ENCODE measurements at regions not wholly inside any gene's neighbourhood (a gene's known extent, or its start where the extent isn't known, plus 50 kb on each side); places are given as distances from the start of the nearest gene placed in this dataset.

- Histone ChIP-seq H3K27me3 (ENCODE audit: control insufficient read depth, insufficient read depth, low read length) (no peaks in the 10 kb centered on the region), H3K79me2 (ENCODE audit: control insufficient read depth, insufficient read depth, low read length) (no peaks in the 10 kb centered on the region), H3K27ac (ENCODE audit: insufficient read depth, low read length) (no peak overlapping the region), H2AFZ (ENCODE audit: low read length) (no peak overlapping the region), H3K9me3 (ENCODE audit: control insufficient read depth, insufficient read depth, low read depth, low read length) (no peaks in the 10 kb centered on the region), H3K9ac (ENCODE audit: insufficient read depth, low read length) (no peak overlapping the region), H3K4me3 (replicated peaks in 1 of 4; ENCODE audit: control extremely low read depth in 1 of 4, insufficient read depth in 1 of 4, low read depth in 3 of 4, low read length in 4 of 4) (no peak overlapping the region), H3K36me3 (ENCODE audit: control insufficient read depth, insufficient read depth, low read length) (no peaks in the 10 kb centered on the region), H4K20me1 (ENCODE audit: control insufficient read depth, extremely low read depth, insufficient read depth, low read length) (no peaks in the 10 kb centered on the region), H3K4me1 (ENCODE audit: control insufficient read depth, extremely low read depth, insufficient read depth, low read length) (no peaks in the 10 kb centered on the region), H3K4me2 (ENCODE audit: extremely low read depth, insufficient read depth, low read length) (no peak overlapping the region)
- no peak for DNase-seq (ENCODE audit: low read depth in 2 of 2)
- TF ChIP-seq CTCF (conservative IDR thresholded peaks at IDR 0.05 in 1 of 2, IDR thresholded peaks at IDR 0.05 in 1 of 2; ENCODE audit: low read depth in 1 of 2, low read length in 2 of 2) (no peak), EZH2 (IDR thresholded peaks at IDR 0.05; ENCODE audit: low read length, missing control alignments) (no peak)
Observed at GRCh38 chr2:185663811-185664210, 74.8 kb upstream of the FSIP2 start.

- no peak overlapping the region for H3K4me2 ChIP-seq (ENCODE audit: extremely low read depth, insufficient read depth, low read length)
- TF ChIP-seq CTCF (conservative IDR thresholded peaks at IDR 0.05 in 1 of 2, IDR thresholded peaks at IDR 0.05 in 1 of 2; ENCODE audit: low read depth in 1 of 2, low read length in 2 of 2) (no peak), EZH2 (IDR thresholded peaks at IDR 0.05; ENCODE audit: low read length, missing control alignments) (no peak)
- no peak overlapping the region for H2AFZ ChIP-seq (ENCODE audit: low read length)
- H4K20me1 ChIP-seq (ENCODE audit: control insufficient read depth, extremely low read depth, insufficient read depth, low read length), result no peaks in the 10 kb centered on the region
- no peak overlapping the region for H3K4me3 ChIP-seq (replicated peaks in 1 of 4; ENCODE audit: control extremely low read depth in 1 of 4, insufficient read depth in 1 of 4, low read depth in 3 of 4, low read length in 4 of 4)
- no peak overlapping the region for H3K27ac ChIP-seq (ENCODE audit: insufficient read depth, low read length)
- no peaks in the 10 kb centered on the region for H3K4me1 ChIP-seq (ENCODE audit: control insufficient read depth, extremely low read depth, insufficient read depth, low read length)
- no peak for DNase-seq (ENCODE audit: low read depth in 2 of 2)
- H3K79me2 ChIP-seq (ENCODE audit: control insufficient read depth, insufficient read depth, low read length), result no peaks in the 10 kb centered on the region
- no peaks in the 10 kb centered on the region for H3K27me3 ChIP-seq (ENCODE audit: control insufficient read depth, insufficient read depth, low read length)
- no peaks in the 10 kb centered on the region for H3K9me3 ChIP-seq (ENCODE audit: control insufficient read depth, insufficient read depth, low read depth, low read length)
- H3K36me3 ChIP-seq (ENCODE audit: control insufficient read depth, insufficient read depth, low read length), result no peaks in the 10 kb centered on the region
- no peak overlapping the region for H3K9ac ChIP-seq (ENCODE audit: insufficient read depth, low read length)
Observed at GRCh38 chr2:185664384-185664783, 74.2 kb upstream of the FSIP2 start.

- H3K9me3 ChIP-seq (ENCODE audit: control insufficient read depth, insufficient read depth, low read depth, low read length), result no peaks in the 10 kb centered on the region
- no peaks in the 10 kb centered on the region for H3K36me3 ChIP-seq (ENCODE audit: control insufficient read depth, insufficient read depth, low read length)
- H4K20me1 ChIP-seq (ENCODE audit: control insufficient read depth, extremely low read depth, insufficient read depth, low read length), result no peaks in the 10 kb centered on the region
- H3K27ac ChIP-seq (ENCODE audit: insufficient read depth, low read length), result no peak overlapping the region
- no peak overlapping the region for H3K4me3 ChIP-seq (replicated peaks in 1 of 4; ENCODE audit: control extremely low read depth in 1 of 4, insufficient read depth in 1 of 4, low read depth in 3 of 4, low read length in 4 of 4)
- no peaks in the 10 kb centered on the region for H3K79me2 ChIP-seq (ENCODE audit: control insufficient read depth, insufficient read depth, low read length)
- H3K27me3 ChIP-seq (ENCODE audit: control insufficient read depth, insufficient read depth, low read length), result no peaks in the 10 kb centered on the region
- TF ChIP-seq EZH2 (IDR thresholded peaks at IDR 0.05; ENCODE audit: low read length, missing control alignments) (no peak), CTCF (conservative IDR thresholded peaks at IDR 0.05 in 1 of 2, IDR thresholded peaks at IDR 0.05 in 1 of 2; ENCODE audit: low read depth in 1 of 2, low read length in 2 of 2) (no peak)
- no peaks in the 10 kb centered on the region for H3K4me1 ChIP-seq (ENCODE audit: control insufficient read depth, extremely low read depth, insufficient read depth, low read length)
- H2AFZ ChIP-seq (ENCODE audit: low read length), result no peak overlapping the region
- H3K4me2 ChIP-seq (ENCODE audit: extremely low read depth, insufficient read depth, low read length), result no peak overlapping the region
- no peak for DNase-seq (ENCODE audit: low read depth in 2 of 2)
- H3K9ac ChIP-seq (ENCODE audit: insufficient read depth, low read length), result no peak overlapping the region
Observed at GRCh38 chr2:185665251-185665814, 73.3 kb upstream of the FSIP2 start.
